ENCODE measurements at regions not wholly inside any gene's neighbourhood (a gene's known extent, or its start where the extent isn't known, plus 50 kb on each side); places are given as distances from the start of the nearest gene placed in this dataset.

GRCh38 chr10:43707770-43708169 lies 59.1 kb upstream of the ZNF32 start:
- no peaks in the 10 kb centered on the region for H3K27me3 ChIP-seq
- WGBS, 2 donors = 56 to 81% methylated on average over 3 to 11 of the region's 11 CpGs
- H3K4me1 ChIP-seq = peaks cover 4% of the 10 kb centered on the region
- no peaks in the 10 kb centered on the region for H3K36me3 ChIP-seq (ENCODE audit: low read depth, missing control alignments)
- TF ChIP-seq CTCF (IDR thresholded peaks at IDR 0.05) (no peak), POLR2A (IDR thresholded peaks at IDR 0.05) (no peak)
- DNase-seq = no peak
- no peaks in the 10 kb centered on the region for H3K9me3 ChIP-seq
- H3K27ac ChIP-seq = no peak overlapping the region
- intact Hi-C loops (cut with DNase I; ENCODE audit: low total_unique reads) = no loop called here
- no peak overlapping the region for H3K4me3 ChIP-seq

- TF ChIP-seq CTCF (IDR thresholded peaks at IDR 0.05) (no peak), POLR2A (IDR thresholded peaks at IDR 0.05) (no peak)
- no peak for DNase-seq
- H3K27me3 ChIP-seq = no peaks in the 10 kb centered on the region
- no peak overlapping the region for H3K4me3 ChIP-seq
- H3K36me3 ChIP-seq (ENCODE audit: low read depth, missing control alignments) = no peaks in the 10 kb centered on the region
- H3K4me1 ChIP-seq = peaks cover 4% of the 10 kb centered on the region
- no peak overlapping the region for H3K27ac ChIP-seq
- no peaks in the 10 kb centered on the region for H3K9me3 ChIP-seq
- WGBS, 2 donors = 65 to 72% methylated on average over 6 of the region's 6 CpGs
- intact Hi-C loops (cut with DNase I; ENCODE audit: low total_unique reads) = no loop called here
Measured at GRCh38 chr10:43706166-43706565, 57.5 kb upstream of the ZNF32 start.

DNA sequence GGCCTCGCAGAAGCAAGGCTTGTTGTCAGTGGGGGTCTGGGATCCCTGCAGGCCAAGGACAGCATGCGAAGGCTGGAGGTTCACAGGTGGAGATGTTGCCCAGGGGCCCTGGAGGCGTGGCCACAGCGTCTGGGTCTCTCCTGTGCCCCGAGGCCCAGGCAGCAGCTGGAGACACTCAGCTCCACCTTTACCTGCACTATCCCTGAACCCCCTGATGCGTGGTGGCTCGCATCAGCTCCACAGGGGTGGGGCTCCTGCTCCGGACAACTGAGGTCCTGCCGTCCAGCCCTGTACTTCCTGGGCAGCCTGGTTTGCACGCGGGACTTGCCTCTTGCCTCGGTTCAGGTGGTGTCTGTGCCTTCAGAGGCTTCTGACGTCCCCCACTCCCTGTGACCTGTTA lies 54.6 kb upstream of the ZNF32 start:
- Histone ChIP-seq H3K4me1 (peaks cover 10% of the 10 kb centered on the region), H3K4me3 (no peak overlapping the region), H3K36me3 (ENCODE audit: low read depth, missing control alignments) (no peaks in the 10 kb centered on the region), H3K27ac (no peak overlapping the region), H3K9me3 (no peaks in the 10 kb centered on the region), H3K27me3 (no peaks in the 10 kb centered on the region)
- 60 to 80% methylated on average over 1 to 13 of the region's 13 CpGs for WGBS, 2 donors
- no peak for TF ChIP-seq POLR2A (IDR thresholded peaks at IDR 0.05)
- TF ChIP-seq CTCF (IDR thresholded peaks at IDR 0.05) = no peak
- intact Hi-C loops (cut with DNase I; ENCODE audit: low total_unique reads) = no loop called here
- no peak for DNase-seq

DNA sequence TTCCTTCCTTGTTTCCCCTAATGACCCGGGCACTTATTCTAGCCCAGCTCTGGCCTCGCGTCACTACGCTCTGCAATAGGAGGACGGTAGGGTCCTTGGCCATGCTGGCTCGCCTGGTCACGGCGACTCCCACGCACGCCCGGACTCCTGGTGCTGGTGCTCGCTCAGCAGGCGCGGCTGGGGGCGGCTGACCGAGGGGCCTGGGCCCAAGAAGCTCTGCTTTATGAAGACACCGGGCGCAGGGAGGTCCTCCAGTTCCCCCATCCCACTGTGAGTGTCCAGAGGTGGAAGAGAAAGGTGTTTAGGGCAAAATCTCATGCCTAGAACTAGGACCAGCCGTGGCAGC lies 54.2 kb upstream of the ZNF32 start:
- H3K9me3 ChIP-seq = no peaks in the 10 kb centered on the region
- H3K27ac ChIP-seq = no peak overlapping the region
- TF ChIP-seq POLR2A (IDR thresholded peaks at IDR 0.05) = no peak
- H3K4me3 ChIP-seq = no peak overlapping the region
- H3K4me1 ChIP-seq = peaks cover 10% of the 10 kb centered on the region
- 40 to 84% methylated on average over 2 to 19 of the region's 19 CpGs for WGBS, 2 donors
- no peak for DNase-seq
- H3K27me3 ChIP-seq = no peaks in the 10 kb centered on the region
- intact Hi-C loops (cut with DNase I; ENCODE audit: low total_unique reads) = no loop called here
- H3K36me3 ChIP-seq (ENCODE audit: low read depth, missing control alignments) = no peaks in the 10 kb centered on the region

DNA sequence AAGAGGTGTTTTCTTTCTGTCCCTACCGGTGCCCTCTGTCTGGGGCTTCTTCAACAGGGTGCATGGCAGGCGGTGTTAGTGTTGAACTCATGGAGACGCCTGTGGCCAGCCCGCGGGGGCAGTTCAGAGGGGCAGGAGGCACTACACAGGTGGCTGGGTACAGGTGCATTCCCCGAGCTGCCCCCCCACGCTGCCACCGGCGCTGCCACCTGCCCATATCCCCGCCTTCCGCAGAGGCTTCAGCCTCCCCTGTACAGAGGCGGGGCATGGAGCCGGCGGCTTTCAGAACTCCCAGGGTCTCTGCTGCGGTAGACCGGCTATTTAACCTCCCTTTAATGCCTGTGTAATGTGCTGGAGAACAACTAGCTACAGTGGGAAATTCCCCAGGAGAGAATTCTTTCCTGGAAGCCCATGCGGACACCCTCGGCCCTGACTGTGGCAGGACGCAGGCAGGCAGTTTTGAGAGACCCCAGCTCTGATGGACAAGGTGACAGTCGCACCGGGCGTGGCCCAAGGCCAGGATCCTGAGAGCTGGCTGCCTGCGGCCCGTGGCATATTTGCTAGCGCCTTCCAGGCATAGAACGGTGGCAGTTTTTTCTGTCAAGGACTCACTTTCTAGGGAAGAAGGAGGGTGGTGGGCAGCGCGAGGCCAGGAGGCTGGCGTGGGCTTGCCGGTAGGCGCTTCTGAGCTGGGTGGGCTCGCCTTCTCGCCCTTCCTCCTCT lies 53.7 kb upstream of the ZNF32 start:
- WGBS, 2 donors = 61 to 71% methylated on average over 27 to 32 of the region's 33 CpGs
- intact Hi-C loops (cut with DNase I; ENCODE audit: low total_unique reads) = no loop called here
- H3K4me1 ChIP-seq = peaks cover 6% of the 10 kb centered on the region
- no peak overlapping the region for H3K4me3 ChIP-seq
- no peak for DNase-seq
- TF ChIP-seq CTCF (IDR thresholded peaks at IDR 0.05) = no peak
- no peak for TF ChIP-seq POLR2A (IDR thresholded peaks at IDR 0.05)
- H3K36me3 ChIP-seq (ENCODE audit: low read depth, missing control alignments) = no peaks in the 10 kb centered on the region
- no peak overlapping the region for H3K27ac ChIP-seq
- H3K9me3 ChIP-seq = no peaks in the 10 kb centered on the region
- no peaks in the 10 kb centered on the region for H3K27me3 ChIP-seq
